Panc1 (cell line): ENCODE measurements at regions not wholly inside any gene's neighbourhood (a gene's known extent, or its start where the extent isn't known, plus 50 kb on each side); places are given as distances from the start of the nearest gene placed in this dataset.

ENCODE experiments used
- ATAC-seq: fragments of 200-7000 bp; cut with Tn5 transposase; 2 replicates; pipeline ENCODE4 v1.9.1; 2020; ENCODE audit warnings: mild to moderate bottlenecking, moderate library complexity
- BruUV-seq: library from RNA; stranded (reverse); fragments of 400-500 nt; replicated peaks from 2 replicates; lab custom pipeline; 2021; lab: Mats Ljungman, UMichigan
- CTCF ChIA-PET: fragments of 300-600 bp; sonication (Branson Sonifier 250); formaldehyde crosslinking; loops from one replicate; lab custom pipeline; 2022; ENCODE audit warnings: antibody characterized with exemption; lab: Charles Lee
- POLR2A ChIA-PET: fragments of 300-600 bp; sonication (Branson Sonifier 250); formaldehyde crosslinking; loops from one replicate; lab custom pipeline; 2022; ENCODE audit warnings: antibody characterized with exemption; lab: Charles Lee
- DNase-seq: peaks from one replicate; pipeline ENCODE4 v3.0.0-alpha.2; 2010; ENCODE audit warnings: low read depth, low spot score
- H3K27ac ChIP-seq: 2 replicates; pipeline ENCODE4 v1.5.1; 2011; ENCODE audit warnings: mild to moderate bottlenecking, low read length, inconsistent platforms
- H3K27me3 ChIP-seq: fragments of 200-500 bp; sonication (Bioruptor generic); 2 replicates; pipeline ENCODE4 v1.6.0; 2014; ENCODE audit warnings: low read length, inconsistent platforms; ENCODE audit not compliant: control insufficient read depth, insufficient read depth
- H3K36me3 ChIP-seq: fragments of 200-500 bp; sonication (Bioruptor generic); 2 replicates; pipeline ENCODE4 v1.5.1; 2014; ENCODE audit warnings: inconsistent platforms, mild to moderate bottlenecking, low read length, moderate library complexity; ENCODE audit not compliant: control insufficient read depth, insufficient read depth
- H3K4me1 ChIP-seq: 2 replicates; pipeline ENCODE4 v1.5.1; 2011; ENCODE audit warnings: inconsistent platforms, mild to moderate bottlenecking, low read length, moderate library complexity; ENCODE audit not compliant: control insufficient read depth, insufficient read depth
- H3K4me3 ChIP-seq, 2 experiments: 2 replicates each; pipeline ENCODE4 v1.5.1; 2011 to 2012; ENCODE audit warnings: low read depth in 2 of 2, low read length in 2 of 2, mild to moderate bottlenecking in 2 of 2, inconsistent platforms in 1 of 2, moderate library complexity in 1 of 2
- H3K9me3 ChIP-seq: fragments of 200-500 bp; sonication (Bioruptor generic); 2 replicates; pipeline ENCODE4 v1.5.1; 2014; ENCODE audit warnings: low read depth, mild to moderate bottlenecking, inconsistent platforms, low read length, moderate library complexity; ENCODE audit not compliant: control insufficient read depth, insufficient read depth
- CTCF ChIP-seq: fragments of 450-650 bp; IDR thresholded peaks from 2 replicates; pipeline ENCODE4 v1.5.1; 2017; ENCODE audit warnings: mild to moderate bottlenecking
- POLR2AphosphoS5 ChIP-seq: IDR thresholded peaks from 2 replicates; pipeline ENCODE4 v1.6.1; 2012; ENCODE audit warnings: mild to moderate bottlenecking, low read depth, low read length, moderate library complexity
- REST ChIP-seq, 2 experiments: IDR thresholded peaks; 2 replicates each; pipeline ENCODE4 v1.6.1; 2011 to 2012; ENCODE audit warnings: low read depth in 2 of 2, control low read depth in 1 of 2, low read length in 1 of 2, mild to moderate bottlenecking in 1 of 2, moderate library complexity in 1 of 2; ENCODE audit not compliant: insufficient read depth in 1 of 2
- SIN3A ChIP-seq: IDR thresholded peaks from 2 replicates; pipeline ENCODE4 v1.6.1; 2012; ENCODE audit warnings: low read depth, mild to moderate bottlenecking, low read length, moderate library complexity, borderline replicate concordance; ENCODE audit not compliant: insufficient read depth
- TCF7L2 ChIP-seq: IDR thresholded peaks from 2 replicates; pipeline ENCODE4 v1.6.1; 2011; ENCODE audit warnings: mild to moderate bottlenecking, low read depth, low read length, inconsistent platforms
- in situ Hi-C: cut with HindIII; loops from 2 replicates; pipeline ENCODE4 v1.10.0; 2016; ENCODE audit warnings: low sequenced_read_pairs, low pct_unique_long_range_greater_than_20kb
- intact Hi-C: fragments of 100-400 bp; cut with micrococcal nuclease; formaldehyde crosslinking; loops from one replicate; pipeline ENCODE4 v1.10.0; 2022; ENCODE audit not compliant: unreplicated experiment

GRCh38 chr17:51455931-51456330 lies 195.6 kb downstream of the UTP18 start:
- no peaks in the 10 kb centered on the region for H3K4me1 ChIP-seq
- BruUV-seq: no TSS peak
- DNase-seq (no peak), ATAC-seq (no peak)
- no peaks in the 10 kb centered on the region for H3K36me3 ChIP-seq
- H3K4me3 ChIP-seq: no peak overlapping the region
- H3K27me3 ChIP-seq: peaks cover 8% of the 10 kb centered on the region
- H3K27ac ChIP-seq: no peak overlapping the region
- ChIA-PET POLR2A (interaction anchor here (0.5 kb wide), 1 partner anchor 85 kb away, joined by 6 read pairs; no protein-coding TSS in a partner anchor), CTCF (interaction anchor here (0.8 kb wide), 1 partner anchor 83 kb away, joined by 4 read pairs; no protein-coding TSS in a partner anchor)
- intact Hi-C loops (no loop called here), in situ Hi-C loops (no loop called here)
- TF ChIP-seq CTCF (no peak), TCF7L2 (no peak), POLR2AphosphoS5 (no peak), SIN3A (no peak), REST (IDR thresholded peaks at IDR 0.05; ENCODE audit: insufficient read depth in 1 of 2, low read depth in 2 of 2, low read length in 1 of 2) (no peak)
- H3K9me3 ChIP-seq: no peaks in the 10 kb centered on the region

- H3K27ac ChIP-seq: no peak overlapping the region
- peaks cover 8% of the 10 kb centered on the region for H3K27me3 ChIP-seq
- no peak for ATAC-seq
- no peaks in the 10 kb centered on the region for H3K9me3 ChIP-seq
- in situ Hi-C loops (no loop called here), intact Hi-C loops (no loop called here)
- H3K4me1 ChIP-seq: no peaks in the 10 kb centered on the region
- ChIA-PET CTCF (no interaction called here), POLR2A (no interaction called here)
- BruUV-seq: no TSS peak
- no peak overlapping the region for H3K4me3 ChIP-seq
- no peak for DNase-seq
- H3K36me3 ChIP-seq: no peaks in the 10 kb centered on the region
- TF ChIP-seq SIN3A: no peak
- TF ChIP-seq CTCF: no peak
- TF ChIP-seq REST (IDR thresholded peaks at IDR 0.05; ENCODE audit: insufficient read depth in 1 of 2, low read depth in 2 of 2, low read length in 1 of 2): no peak
- no peak for TF ChIP-seq TCF7L2
These were observed 196.6 kb downstream of the UTP18 start for GRCh38 chr17:51456942-51457341.
